GM12864 (cell line): ENCODE measurements at regions not wholly inside any gene's neighbourhood (a gene's known extent, or its start where the extent isn't known, plus 50 kb on each side); places are given as distances from the start of the nearest gene placed in this dataset.

Source experiments
- DNase-seq: peaks from one replicate; pipeline ENCODE4 v3.0.0-alpha.2; 2011; ENCODE audit warnings: low read depth
- H3K4me3 ChIP-seq: 2 replicates; pipeline ENCODE4 v1.5.1; 2011; ENCODE audit warnings: mild to moderate bottlenecking, low read depth, low read length, control low read depth
- CTCF ChIP-seq: IDR thresholded peaks from 2 replicates; pipeline ENCODE4 v1.5.1; 2011; ENCODE audit warnings: low read depth, mild to moderate bottlenecking, moderate library complexity, low read length, control low read depth, inconsistent platforms; ENCODE audit errors: missing control alignments

- H3K4me3 ChIP-seq, result no peak overlapping the region
- no peak for TF ChIP-seq CTCF
Observed at GRCh38 chr2:150174971-150175421, 312.5 kb downstream of the RND3 start.

GRCh38 chr2:150174056-150174805 is 313.2 kb downstream of the RND3 start:
- no peak for TF ChIP-seq CTCF
- no peak for DNase-seq
- no peak overlapping the region for H3K4me3 ChIP-seq

More at GRCh38 chr2:150174971-150175421, 312.5 kb downstream of the RND3 start:
- no peak for DNase-seq

DNA sequence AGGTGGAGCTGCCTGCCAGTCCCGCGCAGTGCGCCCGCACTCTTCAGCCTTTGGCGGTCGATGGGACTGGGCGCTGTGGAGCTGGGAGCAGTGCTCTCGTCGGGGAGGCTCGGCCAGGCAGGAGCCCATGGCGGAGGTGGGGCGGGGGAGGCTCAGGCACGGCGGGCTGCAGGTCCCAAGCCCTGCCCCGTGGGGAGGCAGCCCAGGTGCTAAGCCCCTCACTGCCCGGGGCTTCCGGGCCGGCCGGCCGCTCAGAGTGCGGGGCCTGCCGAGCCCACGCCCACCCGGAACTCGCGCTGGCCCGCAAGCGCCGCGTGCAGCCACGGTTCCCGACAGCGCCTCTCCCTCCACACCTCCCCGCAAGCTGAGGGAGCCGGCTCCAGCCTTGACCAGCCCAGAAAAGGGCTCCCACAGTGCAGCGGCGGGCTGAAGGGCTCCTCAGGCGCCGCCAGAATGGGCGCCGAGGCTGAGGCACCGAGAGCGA is 316.4 kb downstream of the RND3 start:
- DNase-seq, result no peak
- TF ChIP-seq CTCF, result no peak
- H3K4me3 ChIP-seq, result no peak overlapping the region

DNA sequence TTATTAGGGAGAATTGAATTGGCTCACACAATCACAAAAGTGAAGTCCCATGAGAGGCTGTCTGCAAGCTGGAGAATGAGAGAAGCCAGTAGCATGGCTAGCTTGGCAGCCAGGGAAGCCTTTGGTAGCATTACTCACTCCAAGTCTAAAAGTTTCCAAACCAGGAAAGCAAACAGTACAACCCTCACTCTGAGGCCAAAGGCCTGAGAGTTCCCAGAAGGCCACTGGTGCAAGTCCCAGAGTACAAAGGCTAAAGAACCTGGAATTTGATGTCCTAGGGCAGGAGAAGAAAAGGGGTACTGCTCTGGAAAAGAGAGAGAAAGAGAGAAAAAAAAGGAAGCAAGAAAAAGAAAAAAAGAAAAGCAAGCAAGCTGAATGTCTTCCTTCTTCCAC is 318.2 kb downstream of the RND3 start:
- no peak for TF ChIP-seq CTCF
- H3K4me3 ChIP-seq, result no peak overlapping the region
- no peak for DNase-seq

DNA sequence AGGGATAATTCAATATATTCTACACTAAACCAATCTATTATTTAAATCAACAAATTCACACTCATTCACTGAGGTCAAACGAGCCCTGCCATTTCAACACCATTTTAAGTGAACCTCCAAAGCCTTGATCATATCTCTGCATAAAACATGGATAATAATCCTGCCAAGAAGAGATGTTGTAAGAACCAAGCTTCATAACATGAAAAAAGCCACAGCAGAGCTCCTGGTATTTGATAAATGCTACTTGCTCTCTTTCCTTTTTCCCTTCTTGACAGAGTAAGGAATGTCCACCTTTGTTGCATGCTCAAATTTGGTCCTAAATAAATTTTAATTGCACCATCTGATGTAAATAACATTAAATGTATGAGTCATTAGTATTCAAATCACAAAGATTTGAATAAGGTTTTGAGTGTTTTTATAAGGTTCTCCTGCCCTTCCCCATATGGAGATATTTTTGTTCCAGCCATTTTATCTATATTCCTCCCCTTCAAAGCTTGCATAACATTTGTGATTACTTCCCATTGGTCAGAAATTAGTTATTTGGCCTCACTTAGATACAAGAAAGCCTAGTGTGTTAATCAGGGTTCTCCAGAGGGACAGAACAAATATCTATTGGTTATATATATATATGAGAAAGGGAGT is 318.8 kb downstream of the RND3 start:
- TF ChIP-seq CTCF, result no peak

DNA sequence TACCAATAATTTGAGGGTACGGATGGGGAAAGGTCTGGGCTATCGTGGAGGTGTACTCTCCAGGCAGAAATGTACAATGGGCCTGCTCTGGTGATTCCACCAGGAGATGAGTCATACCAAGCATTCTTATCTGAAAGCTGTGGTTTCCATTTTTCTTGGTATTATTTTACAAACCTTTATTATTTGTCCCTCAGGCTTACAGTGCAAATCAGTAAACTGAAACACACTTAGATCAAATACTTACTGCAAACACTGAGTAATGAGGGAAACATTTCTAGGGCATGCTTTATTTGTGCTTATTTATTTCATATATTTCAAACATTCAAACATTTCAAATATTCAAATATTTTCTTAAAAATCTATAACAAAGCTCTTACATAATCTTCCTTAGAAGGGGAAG is 319.8 kb downstream of the RND3 start:
- no peak overlapping the region for H3K4me3 ChIP-seq
- no peak for TF ChIP-seq CTCF
- DNase-seq, result no peak

More for the DNA sequence above, 318.8 kb downstream of the RND3 start:
- no peak overlapping the region for H3K4me3 ChIP-seq
- no peak for DNase-seq
